GM23248 (cell line): ENCODE measurements at regions not wholly inside any gene's neighbourhood (a gene's known extent, or its start where the extent isn't known, plus 50 kb on each side); places are given as distances from the start of the nearest gene placed in this dataset. TPM values are rescaled to one million over a fixed set of nuclear protein-coding genes. Genes with fewer than 3 reads are reported as not detected.

Source experiments
- DNase-seq: peaks from one replicate; pipeline ENCODE4 v3.0.0-alpha.2; 2015
- H2AFZ ChIP-seq: fragments of 200-600 bp; sonication (generic); 2 replicates; pipeline ENCODE4 v1.6.1; 2016; ENCODE audit warnings: antibody characterized with exemption
- H3F3A ChIP-seq: fragments of 200-600 bp; sonication (generic); 2 replicates; pipeline ENCODE4 v1.6.1; 2016; ENCODE audit warnings: mild to moderate bottlenecking, antibody characterized with exemption, mixed run types; ENCODE audit not compliant: insufficient read depth
- H3K27ac ChIP-seq: fragments of 200-600 bp; sonication (generic); 2 replicates; pipeline ENCODE4 v1.5.1; 2016; ENCODE audit warnings: mild to moderate bottlenecking
- H3K27me3 ChIP-seq: fragments of 200-600 bp; sonication (generic); replicated peaks from 2 replicates; pipeline ENCODE4 v1.6.1; 2016; ENCODE audit warnings: mild to moderate bottlenecking; ENCODE audit not compliant: insufficient read depth
- H3K36me3 ChIP-seq: fragments of 200-600 bp; sonication (generic); 2 replicates; pipeline ENCODE4 v1.6.1; 2016; ENCODE audit warnings: low read depth, mild to moderate bottlenecking
- H3K4me1 ChIP-seq: fragments of 200-600 bp; sonication (generic); 2 replicates; pipeline ENCODE4 v1.6.1; 2016; ENCODE audit warnings: mild to moderate bottlenecking; ENCODE audit not compliant: insufficient read depth
- H3K4me2 ChIP-seq: fragments of 200-600 bp; sonication (generic); one replicate; pipeline ENCODE4 v1.6.1; 2016; ENCODE audit warnings: mild to moderate bottlenecking; ENCODE audit not compliant: unreplicated experiment
- H3K4me3 ChIP-seq: fragments of 200-600 bp; sonication (generic); 2 replicates; pipeline ENCODE4 v1.5.1; 2016; ENCODE audit warnings: mild to moderate bottlenecking
- H3K79me2 ChIP-seq: fragments of 200-600 bp; sonication (generic); 2 replicates; pipeline ENCODE4 v1.6.1; 2016; ENCODE audit warnings: mild to moderate bottlenecking; ENCODE audit not compliant: insufficient read depth
- H3K9ac ChIP-seq: fragments of 200-600 bp; sonication (generic); 2 replicates; pipeline ENCODE4 v1.6.1; 2016; ENCODE audit warnings: mild to moderate bottlenecking
- H3K9me2 ChIP-seq: fragments of 200-600 bp; sonication (generic); 2 replicates; pipeline ENCODE4 v1.6.1; 2016; ENCODE audit warnings: mixed run types, mild to moderate bottlenecking, moderate library complexity; ENCODE audit not compliant: insufficient read depth
- H3K9me3 ChIP-seq: fragments of 200-600 bp; sonication (generic); one replicate; pipeline ENCODE4 v1.6.1; 2017; ENCODE audit warnings: low read depth
- H4K20me1 ChIP-seq: fragments of 200-600 bp; sonication (generic); 2 replicates; pipeline ENCODE4 v1.6.0; 2016; ENCODE audit not compliant: insufficient read depth
- EZH2 ChIP-seq: fragments of 200-600 bp; sonication (generic); IDR thresholded peaks from 2 replicates; pipeline ENCODE4 v1.6.1; 2018; ENCODE audit warnings: antibody characterized with exemption, mild to moderate bottlenecking; ENCODE audit not compliant: insufficient read depth, poor library complexity, severe bottlenecking
- EZH2phosphoT487 ChIP-seq: fragments of 200-600 bp; sonication (generic); IDR thresholded peaks from 2 replicates; pipeline ENCODE4 v1.6.1; 2018; ENCODE audit warnings: antibody characterized with exemption, moderate library complexity, mild to moderate bottlenecking, low read depth; ENCODE audit not compliant: insufficient read depth
- WGBS, 2 experiments: methylation state at CpG; one replicate each; pipeline ENCODE4 v1.1.6; 2015 to 2017; ENCODE audit warnings: low lambda C conversion rate in 2 of 2, low coverage in 1 of 2; ENCODE audit errors: missing lambda C conversion rate in 2 of 2; 5-methylcytosine and 5-hydroxymethylcytosine counted together
- in situ Hi-C: fragments of 300-500 bp; cut with MboI; formaldehyde crosslinking; loops from 2 replicates; pipeline ENCODE4 v1.15.0; 2020
- small RNA-seq: library from RNA; depleted of rRNA; stranded (forward); fragments of <200 nt; gene quantifications from one replicate; pipeline ENCODE3, GENCODE V24; 2014; ENCODE audit warnings: low read depth, low replicate concordance

DNA sequence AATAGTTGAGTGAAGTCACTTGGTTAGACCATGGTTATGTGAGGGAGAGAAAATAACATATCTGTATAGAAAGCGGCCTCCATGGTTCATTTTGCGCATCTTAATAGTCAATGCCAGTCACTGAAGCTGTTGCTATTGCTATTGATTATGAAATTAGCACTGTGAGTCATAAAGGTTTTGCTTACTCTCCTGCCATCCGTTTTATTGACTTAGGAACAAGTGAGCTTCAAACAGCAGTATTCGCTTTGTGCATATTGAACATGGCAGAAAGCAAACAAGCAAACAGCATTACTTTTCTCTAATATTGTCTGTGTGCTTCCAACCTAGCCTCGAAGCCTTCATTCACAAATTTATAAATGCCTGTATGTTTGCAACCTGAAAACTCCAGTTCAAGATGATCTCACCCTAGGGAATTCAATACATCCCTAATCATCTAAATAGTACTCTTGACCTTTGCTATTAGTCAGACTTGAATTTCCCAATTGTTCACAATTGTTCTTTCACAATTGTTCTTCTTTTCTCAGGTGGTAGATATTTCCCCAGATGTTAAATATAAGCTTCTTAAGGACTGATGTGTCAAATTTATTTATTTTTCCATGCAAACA, 55.9 kb upstream of the GABRA2 start:
- H3K27ac ChIP-seq = no peak overlapping the region
- no peaks in the 10 kb centered on the region for H4K20me1 ChIP-seq
- H3F3A ChIP-seq = no peaks in the 10 kb centered on the region
- H3K4me2 ChIP-seq = no peak overlapping the region
- TF ChIP-seq EZH2 (no peak), EZH2phosphoT487 (no peak)
- no peaks in the 10 kb centered on the region for H3K9me3 ChIP-seq
- H3K79me2 ChIP-seq = no peaks in the 10 kb centered on the region
- H3K9ac ChIP-seq = no peak overlapping the region
- in situ Hi-C loops = no loop called here
- no peak overlapping the region for H2AFZ ChIP-seq
- H3K4me3 ChIP-seq = no peak overlapping the region
- no peaks in the 10 kb centered on the region for H3K27me3 ChIP-seq
- H3K9me2 ChIP-seq = no peaks in the 10 kb centered on the region
- H3K4me1 ChIP-seq = no peaks in the 10 kb centered on the region
- DNase-seq = no peak
- WGBS, 2 experiments = 27 to 30% methylated on average over 5 of the region's 5 CpGs
- no peaks in the 10 kb centered on the region for H3K36me3 ChIP-seq

DNA sequence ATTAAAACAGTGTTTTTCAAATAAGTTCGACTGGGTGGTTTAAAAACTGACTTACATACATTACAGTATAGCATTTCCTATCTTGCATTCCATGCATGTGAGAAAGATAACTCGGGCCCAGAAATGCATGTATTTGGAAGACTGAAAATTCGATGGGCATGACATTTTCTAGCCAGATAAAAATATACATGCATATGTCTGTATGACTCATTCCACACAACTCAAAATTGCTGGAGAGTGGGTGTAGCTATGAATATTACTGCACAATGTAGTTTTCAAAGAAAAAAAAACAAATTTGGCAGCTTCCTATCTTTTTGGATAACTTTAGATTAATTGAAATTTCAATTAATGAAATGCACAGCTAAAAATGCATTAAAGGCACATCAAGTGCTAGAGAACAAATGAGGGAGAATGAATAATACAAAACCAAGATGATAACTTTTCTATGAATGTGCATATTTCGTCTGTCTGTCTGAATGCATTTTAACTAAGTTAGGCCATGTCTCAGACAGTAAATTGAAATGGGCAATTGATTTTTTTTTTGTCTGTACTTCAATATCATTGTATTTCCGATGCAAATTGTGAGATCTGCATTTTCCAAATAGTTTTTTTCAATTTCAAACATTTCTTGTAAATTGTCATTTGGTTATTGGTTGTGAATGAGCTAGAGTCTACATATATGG, 54.5 kb upstream of the GABRA2 start:
- no peak for DNase-seq
- H3K4me1 ChIP-seq = no peaks in the 10 kb centered on the region
- H3K27ac ChIP-seq = no peak overlapping the region
- no peaks in the 10 kb centered on the region for H3K9me2 ChIP-seq
- no peak overlapping the region for H3K9ac ChIP-seq
- no peaks in the 10 kb centered on the region for H3K9me3 ChIP-seq
- no peaks in the 10 kb centered on the region for H3K36me3 ChIP-seq
- H4K20me1 ChIP-seq = no peaks in the 10 kb centered on the region
- H2AFZ ChIP-seq = no peak overlapping the region
- in situ Hi-C loops = no loop called here
- 12 to 15% methylated on average over 5 of the region's 5 CpGs for WGBS, 2 experiments
- H3K79me2 ChIP-seq = no peaks in the 10 kb centered on the region
- TF ChIP-seq EZH2 (no peak), EZH2phosphoT487 (no peak)
- H3K4me2 ChIP-seq = no peak overlapping the region
- no peaks in the 10 kb centered on the region for H3F3A ChIP-seq
- no peak overlapping the region for H3K4me3 ChIP-seq
- no peaks in the 10 kb centered on the region for H3K27me3 ChIP-seq

DNA sequence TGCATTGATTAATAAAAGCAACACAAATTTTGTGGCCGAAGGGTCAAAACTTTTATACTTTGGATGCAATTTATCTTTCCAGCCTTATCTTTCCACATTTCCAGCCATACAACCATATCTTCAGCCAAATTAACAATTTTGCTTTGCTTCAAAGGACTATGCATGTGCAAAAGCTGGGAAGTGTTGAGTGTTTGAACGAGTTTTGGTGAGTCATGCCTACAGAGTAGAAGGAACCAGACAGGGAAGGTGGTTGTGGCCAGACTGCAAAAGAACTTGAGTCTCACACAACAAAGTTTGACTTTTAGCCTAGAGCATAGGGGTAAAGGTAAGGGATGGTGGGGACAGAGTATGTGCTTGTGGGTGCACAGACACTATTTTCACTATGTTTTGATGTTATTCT, 53.0 kb upstream of the GABRA2 start:
- Histone ChIP-seq H3K27me3 (no peaks in the 10 kb centered on the region), H3K4me2 (no peak overlapping the region), H3K9ac (no peak overlapping the region), H3K9me2 (no peaks in the 10 kb centered on the region), H3K27ac (no peak overlapping the region), H3K4me3 (no peak overlapping the region), H3F3A (no peaks in the 10 kb centered on the region), H3K9me3 (no peaks in the 10 kb centered on the region), H3K36me3 (no peaks in the 10 kb centered on the region), H3K4me1 (no peaks in the 10 kb centered on the region), H4K20me1 (no peaks in the 10 kb centered on the region), H3K79me2 (no peaks in the 10 kb centered on the region), H2AFZ (no peak overlapping the region)
- in situ Hi-C loops = no loop called here
- no peak for TF ChIP-seq EZH2
- no peak for TF ChIP-seq EZH2phosphoT487
- no peak for DNase-seq
- 5 to 9% methylated on average over 2 of the region's 2 CpGs for WGBS, 2 experiments

DNA sequence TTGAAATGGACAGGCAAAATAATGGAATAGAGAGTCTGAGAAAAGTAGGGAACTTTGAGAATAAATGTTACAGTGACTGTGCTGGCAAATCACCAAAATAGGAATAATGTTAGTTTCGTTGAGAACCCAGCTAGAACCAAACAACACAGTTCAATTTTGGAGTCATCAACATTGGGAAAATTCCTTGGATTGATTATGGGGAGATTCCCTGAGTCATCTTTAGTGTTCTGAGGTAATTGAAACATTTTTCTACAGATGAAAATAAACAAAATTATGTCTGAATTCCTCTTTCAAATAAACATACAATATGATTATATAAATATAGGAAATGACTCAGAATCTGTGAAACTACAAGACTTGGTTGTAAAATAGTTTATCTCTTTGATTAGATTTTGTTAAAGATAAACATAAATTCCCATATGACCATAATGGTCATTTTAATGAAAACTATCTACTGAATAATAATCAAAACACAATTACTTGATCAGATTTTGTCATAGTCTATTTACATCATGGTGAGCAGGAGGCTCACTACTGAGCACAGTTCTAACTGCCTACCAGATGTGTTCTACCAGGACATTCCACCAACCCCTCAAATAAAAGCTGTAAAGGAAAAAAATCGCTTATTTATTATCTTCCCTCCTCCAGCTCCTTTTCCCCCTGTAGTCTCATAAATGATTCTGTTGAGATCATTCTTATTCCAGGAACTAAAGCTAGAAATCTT, 51.4 kb upstream of the GABRA2 start:
- Histone ChIP-seq H3F3A (no peaks in the 10 kb centered on the region), H3K9me2 (no peaks in the 10 kb centered on the region), H3K4me3 (no peak overlapping the region), H4K20me1 (no peaks in the 10 kb centered on the region), H3K9ac (no peak overlapping the region), H3K27ac (no peak overlapping the region), H3K4me2 (no peak overlapping the region), H3K79me2 (no peaks in the 10 kb centered on the region), H3K4me1 (no peaks in the 10 kb centered on the region), H2AFZ (no peak overlapping the region), H3K9me3 (no peaks in the 10 kb centered on the region), H3K36me3 (no peaks in the 10 kb centered on the region), H3K27me3 (no peaks in the 10 kb centered on the region)
- 2 to 7% methylated on average over 2 of the region's 2 CpGs for WGBS, 2 experiments
- TF ChIP-seq EZH2phosphoT487 (no peak), EZH2 (no peak)
- no peak for DNase-seq
- in situ Hi-C loops = no loop called here

Small RNA genes lying in the stretch of these regions (small RNA-seq; reads per million reads assigned to genes)
- gene RNU6-412P = not detected
